Prostate gland (tissue), 2 donors: ENCODE measurements at regions not wholly inside any gene's neighbourhood (a gene's known extent, or its start where the extent isn't known, plus 50 kb on each side); places are given as distances from the start of the nearest gene placed in this dataset.

Source experiments
- CTCF ChIP-seq, 4 experiments: fragments of 200-600 bp in 2 of 4; fragments of 450-650 bp in 2 of 4; sonication (generic) in 2 of 4; IDR thresholded peaks; 1 replicate in 3 of 4; 2 replicates in 1 of 4; pipeline ENCODE4 v1.5.1; 2016 to 2019; ENCODE audit warnings: antibody characterized with exemption in 4 of 4, mild to moderate bottlenecking in 2 of 4, moderate library complexity in 2 of 4
- POLR2A ChIP-seq: fragments of 450-650 bp; IDR thresholded peaks from one replicate; pipeline ENCODE4 v1.6.1; 2016; ENCODE audit warnings: antibody characterized with exemption, mild to moderate bottlenecking

GRCh38 chr9:8179381-8180053 is 379.9 kb upstream of the DMAC1 start:
- TF ChIP-seq CTCF (IDR thresholded peaks at IDR 0.05) (no peak), POLR2A (no peak)
